ENCODE measurements at regions not wholly inside any gene's neighbourhood (a gene's known extent, or its start where the extent isn't known, plus 50 kb on each side); places are given as distances from the start of the nearest gene placed in this dataset.

- Histone ChIP-seq H3F3A (replicated peaks; ENCODE audit: low read depth) (no peaks in the 10 kb centered on the region), H3K4me1 (ENCODE audit: insufficient read depth) (0 out of 2 replicates have a peak, but pooled peaks cover 10% of the 10 kb centered on the region), H3K27me3 (ENCODE audit: insufficient read depth) (no peaks in the 10 kb centered on the region), H4K20me1 (replicated peaks; ENCODE audit: insufficient read depth) (no peaks in the 10 kb centered on the region), H3K79me2 (replicated peaks; ENCODE audit: insufficient read depth) (no peaks in the 10 kb centered on the region), H3K27ac (ENCODE audit: low read depth) (no peak overlapping the region), H2AFZ (no peak overlapping the region), H3K4me2 (no peak overlapping the region), H3K36me3 (ENCODE audit: insufficient read depth) (no peaks in the 10 kb centered on the region), H3K4me3 (no peak overlapping the region), H3K9me2 (ENCODE audit: insufficient read depth) (peaks cover 21% of the 10 kb centered on the region)
- ATAC-seq (no peak), DNase-seq (ENCODE audit: low spot score) (no peak)
- no peaks in the 10 kb centered on the region for H3K36me3 Mint-ChIP-seq (ENCODE audit: low read depth)
- no peak overlapping the region for H3K27ac Mint-ChIP-seq
- no peak for TF ChIP-seq ETS1 (IDR thresholded peaks at IDR 0.05)
- no peak for TF ChIP-seq JUNB (IDR thresholded peaks at IDR 0.05; ENCODE audit: unreplicated experiment)
- no peak for TF ChIP-seq CREB1 (CRISPR knock-in tag; IDR thresholded peaks at IDR 0.05; ENCODE audit: low read depth)
- no peak for TF ChIP-seq ZNF462 (CRISPR knock-in tag; IDR thresholded peaks at IDR 0.05)
- TF ChIP-seq STAT1 (IDR thresholded peaks at IDR 0.05; ENCODE audit: unreplicated experiment), result no peak
- no peak for TF ChIP-seq NANOG (IDR thresholded peaks at IDR 0.05; ENCODE audit: borderline replicate concordance)
- TF ChIP-seq ZNF114 (CRISPR knock-in tag; IDR thresholded peaks at IDR 0.05), result no peak
- no peak for TF ChIP-seq ZNF331 (CRISPR knock-in tag; IDR thresholded peaks at IDR 0.05; ENCODE audit: low read depth)
- no peak for TF ChIP-seq EZH2phosphoT487 (IDR thresholded peaks at IDR 0.05; ENCODE audit: unreplicated experiment)
- no peak for TF ChIP-seq POLR2AphosphoS5 (IDR thresholded peaks at IDR 0.05; ENCODE audit: low read depth)
- TF ChIP-seq EZH2 (IDR thresholded peaks at IDR 0.05; ENCODE audit: low read depth, unreplicated experiment), result no peak
- no peak for TF ChIP-seq REST (IDR thresholded peaks at IDR 0.05; ENCODE audit: unreplicated experiment)
- TF ChIP-seq, protein P1, sequence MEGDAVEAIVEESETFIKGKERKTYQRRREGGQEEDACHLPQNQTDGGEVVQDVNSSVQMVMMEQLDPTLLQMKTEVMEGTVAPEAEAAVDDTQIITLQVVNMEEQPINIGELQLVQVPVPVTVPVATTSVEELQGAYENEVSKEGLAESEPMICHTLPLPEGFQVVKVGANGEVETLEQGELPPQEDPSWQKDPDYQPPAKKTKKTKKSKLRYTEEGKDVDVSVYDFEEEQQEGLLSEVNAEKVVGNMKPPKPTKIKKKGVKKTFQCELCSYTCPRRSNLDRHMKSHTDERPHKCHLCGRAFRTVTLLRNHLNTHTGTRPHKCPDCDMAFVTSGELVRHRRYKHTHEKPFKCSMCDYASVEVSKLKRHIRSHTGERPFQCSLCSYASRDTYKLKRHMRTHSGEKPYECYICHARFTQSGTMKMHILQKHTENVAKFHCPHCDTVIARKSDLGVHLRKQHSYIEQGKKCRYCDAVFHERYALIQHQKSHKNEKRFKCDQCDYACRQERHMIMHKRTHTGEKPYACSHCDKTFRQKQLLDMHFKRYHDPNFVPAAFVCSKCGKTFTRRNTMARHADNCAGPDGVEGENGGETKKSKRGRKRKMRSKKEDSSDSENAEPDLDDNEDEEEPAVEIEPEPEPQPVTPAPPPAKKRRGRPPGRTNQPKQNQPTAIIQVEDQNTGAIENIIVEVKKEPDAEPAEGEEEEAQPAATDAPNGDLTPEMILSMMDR (conservative IDR thresholded peaks at IDR 0.05; ENCODE audit: low read depth in 2 of 2), result no peak
- H3K4me1 Mint-ChIP-seq, result peaks cover 8% of the 10 kb centered on the region; the same call in 2 of the 3 replicates
- no peak overlapping the region for H3K4me3 Mint-ChIP-seq
- peaks cover 6% of the 10 kb centered on the region; the same call in 1 of the 3 replicates for H3K9me3 Mint-ChIP-seq
- peaks cover 2% of the 10 kb centered on the region for H3K27me3 Mint-ChIP-seq (ENCODE audit: insufficient read depth, low read depth, poor library complexity)
These were observed 342.4 kb upstream of the ARID1B start for GRCh38 chr6:156434795-156435190.

Data from GM23338 (cell line).